SU-DHL-6 (cell line): ENCODE measurements at regions not wholly inside any gene's neighbourhood (a gene's known extent, or its start where the extent isn't known, plus 50 kb on each side); places are given as distances from the start of the nearest gene placed in this dataset.
"Not testable (repeated sequence)": the region's sequence is repeated elsewhere in the genome, so short reads cannot be mapped to it uniquely, and the experiment has no call there.

Source experiments
- CTCF ChIP-seq: fragments of 200-600 bp; sonication (generic); IDR thresholded peaks from one replicate; pipeline ENCODE4 v1.5.1; 2017; ENCODE audit warnings: antibody characterized with exemption, mild to moderate bottlenecking, low read length, moderate library complexity; ENCODE audit not compliant: insufficient read depth, poor library complexity, severe bottlenecking
- EZH2phosphoT487 ChIP-seq: fragments of 200-600 bp; sonication (generic), shearing (Covaris generic); conservative IDR thresholded peaks from 2 replicates; pipeline ENCODE4 v1.6.1; 2018; ENCODE audit warnings: mild to moderate bottlenecking, antibody characterized with exemption, low read length, moderate library complexity, mixed read lengths

- TF ChIP-seq CTCF, EZH2phosphoT487: not testable (repeated sequence)
These were observed 349.6 kb downstream of the PRL start for GRCh38 chr6:21947227-21947626.
